CD4-positive, alpha-beta T cell treated with Interleukin-15 for 4 hours (primary cell): ENCODE measurements at regions not wholly inside any gene's neighbourhood (a gene's known extent, or its start where the extent isn't known, plus 50 kb on each side); places are given as distances from the start of the nearest gene placed in this dataset.

Experiments used
- DNase-seq: peaks from one replicate; pipeline ENCODE4 v3.0.0-alpha.2; 2020; ENCODE audit warnings: low spot score

GRCh38 chr22:27668828-27669797 is 132.4 kb downstream of the MN1 start:
- peak; percentile 4 for DNase-seq

- DNase-seq, result no peak
Observed at GRCh38 chr22:27669798-27670599, 131.6 kb downstream of the MN1 start.

- no peak for DNase-seq
Observed at GRCh38 chr22:27670701-27671412, 130.7 kb downstream of the MN1 start.

- DNase-seq, result no peak
Observed at GRCh38 chr22:27671413-27671935, 130.1 kb downstream of the MN1 start.

GRCh38 chr22:27672721-27673418 is 128.7 kb downstream of the MN1 start:
- DNase-seq, result no peak

- DNase-seq, result no peak
Observed at GRCh38 chr22:27673839-27674238, 127.7 kb downstream of the MN1 start.

- no peak for DNase-seq
Observed at GRCh38 chr22:27674261-27674923, 127.2 kb downstream of the MN1 start.

GRCh38 chr22:27676545-27677213 is 124.9 kb downstream of the MN1 start:
- DNase-seq, result no peak

- no peak for DNase-seq
Observed at GRCh38 chr22:27677905-27678458, 123.6 kb downstream of the MN1 start.

- DNase-seq, result no peak
Observed at GRCh38 chr22:27679176-27679575, 122.4 kb downstream of the MN1 start.

- no peak for DNase-seq
Observed at GRCh38 chr22:27679693-27680488, 121.7 kb downstream of the MN1 start.

GRCh38 chr22:27680636-27681035 is 120.9 kb downstream of the MN1 start:
- DNase-seq, result no peak

GRCh38 chr22:27681037-27681436 is 120.5 kb downstream of the MN1 start:
- DNase-seq, result no peak

GRCh38 chr22:27682437-27682836 is 119.1 kb downstream of the MN1 start:
- no peak for DNase-seq

- DNase-seq, result no peak
Observed at GRCh38 chr22:27684901-27685300, 116.7 kb downstream of the MN1 start.

GRCh38 chr22:27685515-27685914 is 116.0 kb downstream of the MN1 start:
- DNase-seq, result no peak

- no peak for DNase-seq
Observed at GRCh38 chr22:27685970-27686369, 115.6 kb downstream of the MN1 start.

GRCh38 chr22:27686534-27686933 is 115.0 kb downstream of the MN1 start:
- DNase-seq, result no peak

- DNase-seq, result no peak
Observed at GRCh38 chr22:27687984-27688545, 113.5 kb downstream of the MN1 start.
